GM04503 (cell line): ENCODE measurements at regions not wholly inside any gene's neighbourhood (a gene's known extent, or its start where the extent isn't known, plus 50 kb on each side); places are given as distances from the start of the nearest gene placed in this dataset.

ENCODE experiments used
- DNase-seq: peaks from one replicate; pipeline ENCODE4 v3.0.0-alpha.2; 2012; ENCODE audit warnings: low read depth

GRCh38 chr4:17293901-17294300 lies 218.0 kb downstream of the QDPR start:
- DNase-seq = no peak

DNA sequence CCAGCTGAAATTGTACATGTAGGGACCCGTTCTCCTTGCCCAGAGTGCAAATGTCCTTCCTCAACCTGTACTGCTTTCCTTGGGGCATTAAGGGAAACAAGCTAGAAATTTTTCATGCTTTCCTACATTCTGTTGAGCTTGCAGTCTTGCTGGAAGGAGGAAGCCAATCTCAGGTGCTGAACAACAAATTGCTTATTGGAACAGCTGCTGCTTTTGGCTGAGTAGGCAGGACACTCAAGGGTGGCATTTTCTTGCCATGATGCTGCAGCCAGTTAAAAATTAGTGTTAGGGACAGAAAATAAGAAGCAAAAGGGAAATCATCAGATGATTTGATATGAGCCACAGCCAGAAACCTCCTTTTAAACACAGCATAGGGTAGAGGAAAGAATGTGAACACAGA lies 223.7 kb downstream of the QDPR start:
- DNase-seq = no peak

DNA sequence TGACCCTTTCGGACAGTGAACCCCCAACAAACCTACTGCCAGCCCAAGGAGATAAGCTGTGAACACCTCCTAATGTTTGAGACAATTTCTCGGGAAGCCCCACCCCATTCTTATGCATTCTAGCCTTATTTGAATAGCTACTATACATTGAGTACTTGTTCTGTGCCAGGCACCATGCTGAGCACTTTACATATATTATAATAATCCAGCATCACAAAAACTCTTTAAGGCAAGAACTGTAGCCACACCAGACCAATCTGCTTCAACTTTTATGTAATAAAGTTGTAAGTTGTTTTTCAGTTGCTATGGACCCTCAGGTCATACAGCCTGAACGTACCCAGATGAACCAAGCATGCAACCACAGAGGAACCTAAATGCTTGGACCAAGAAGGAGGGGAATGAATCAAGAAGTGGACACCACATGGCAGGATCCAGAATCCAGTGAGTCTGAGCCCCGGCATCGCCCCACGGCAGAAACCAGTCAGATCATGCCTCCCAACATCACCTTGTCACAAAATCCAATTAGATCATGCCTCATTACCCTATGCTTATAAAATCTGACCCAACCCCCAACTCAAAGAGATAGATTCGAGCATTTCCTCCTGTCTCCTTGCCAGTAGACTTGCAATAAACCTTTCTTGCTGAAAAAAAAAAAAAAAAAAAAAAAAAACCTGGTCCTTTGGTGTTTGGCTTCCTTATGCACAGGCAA lies 225.0 kb downstream of the QDPR start:
- no peak for DNase-seq

- no peak for DNase-seq
These were observed 226.1 kb downstream of the QDPR start for GRCh38 chr4:17285747-17286146.

DNA sequence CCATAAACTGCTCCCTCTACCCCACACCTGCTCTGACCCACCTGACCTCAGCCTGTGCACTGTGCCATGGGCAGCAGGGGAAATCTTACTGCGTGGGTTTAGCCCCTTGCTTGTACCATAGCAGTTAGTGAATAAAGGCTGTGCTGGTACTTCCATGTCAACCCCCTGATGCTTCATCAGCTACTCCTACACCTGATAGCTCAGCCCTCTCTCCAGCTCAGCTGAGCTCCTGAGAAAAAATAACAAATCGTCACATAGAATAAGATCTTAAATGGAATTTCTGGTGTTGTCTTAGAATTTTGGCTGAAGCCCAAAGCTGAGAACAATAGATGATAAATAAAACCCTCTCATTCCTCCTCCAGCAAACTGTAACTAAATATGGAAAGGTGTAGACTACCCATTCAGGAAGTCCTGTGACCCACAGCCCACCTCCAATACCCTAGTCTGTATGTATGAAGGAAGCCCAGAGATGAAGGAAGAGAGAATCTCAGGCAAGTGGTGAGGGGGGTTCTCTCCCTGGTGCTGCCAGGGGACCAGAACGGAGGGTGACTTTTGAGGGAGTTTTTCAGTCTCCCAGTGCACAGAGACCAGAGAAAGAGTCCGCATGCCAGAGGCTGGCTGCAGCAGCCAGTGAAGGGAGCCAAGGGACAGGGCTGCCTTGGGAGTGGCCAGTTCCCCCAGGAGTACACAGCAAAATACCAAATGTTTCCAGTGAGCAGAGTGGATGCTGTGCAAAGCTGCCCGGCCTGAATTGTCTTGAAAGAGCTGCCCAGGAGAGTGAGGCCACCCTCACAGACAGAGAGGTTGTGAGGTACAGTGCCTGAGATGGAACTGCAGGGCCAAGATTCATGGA lies 227.3 kb downstream of the QDPR start:
- no peak for DNase-seq

- no peak for DNase-seq
These were observed 228.1 kb downstream of the QDPR start for GRCh38 chr4:17283832-17284231.

DNA sequence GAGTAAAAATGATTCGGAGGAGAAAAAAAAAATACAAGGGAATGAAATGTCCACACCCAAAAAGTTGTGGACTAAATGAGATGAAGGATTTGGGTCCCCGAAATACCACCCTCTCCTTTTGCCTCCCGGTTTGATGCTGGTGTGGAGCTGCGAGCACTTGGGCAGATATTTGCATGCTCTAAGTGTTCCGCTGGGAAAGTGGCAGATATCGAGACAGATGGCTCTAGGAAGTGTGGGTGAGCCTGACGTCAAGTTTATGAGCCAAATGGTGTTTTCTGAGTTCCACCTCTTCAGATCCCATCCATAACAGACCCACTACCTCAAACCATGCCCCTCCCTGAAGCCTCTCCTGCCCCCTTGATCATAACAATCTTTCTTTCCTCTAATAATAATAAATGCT lies 228.6 kb downstream of the QDPR start:
- DNase-seq = no peak

DNA sequence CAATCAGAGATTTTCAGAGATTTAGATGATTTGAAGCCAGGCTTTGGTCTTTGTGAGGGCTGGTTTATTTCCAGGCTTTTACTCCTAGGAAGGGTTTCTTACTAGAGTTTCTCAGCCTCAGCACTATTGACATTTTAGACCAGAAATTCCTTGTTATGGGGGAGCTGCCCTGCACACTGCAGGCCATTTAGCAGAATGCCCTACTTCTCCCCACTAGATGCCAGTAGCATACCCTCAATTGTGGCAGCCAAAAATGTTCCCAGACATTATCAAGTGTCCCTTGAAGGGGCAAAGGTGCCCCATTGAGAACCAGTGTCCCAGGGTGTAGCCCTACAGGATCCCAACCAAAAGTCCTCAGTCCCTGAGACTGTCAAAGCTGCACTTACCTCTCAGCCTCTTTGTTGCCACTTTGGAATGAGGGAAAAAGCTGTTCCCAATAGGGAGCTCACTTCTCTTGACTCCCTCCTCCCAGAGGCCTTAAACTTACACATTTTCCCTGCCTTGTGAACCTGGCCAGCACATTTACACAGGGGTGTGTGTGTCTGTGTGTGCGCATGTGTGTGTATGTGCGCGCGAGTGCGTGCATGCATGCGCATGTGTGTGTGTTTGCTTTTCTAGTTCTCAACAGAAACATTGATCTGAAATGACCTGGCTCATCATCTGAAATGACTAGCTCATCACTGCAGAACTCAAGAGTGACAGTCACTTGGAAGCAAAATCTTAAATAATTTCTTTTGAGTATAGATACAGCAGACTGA lies 231.4 kb downstream of the QDPR start:
- DNase-seq = no peak

GRCh38 chr4:17276776-17277175 lies 235.1 kb downstream of the QDPR start:
- no peak for DNase-seq

GRCh38 chr4:17275836-17276235 lies 236.1 kb downstream of the QDPR start:
- DNase-seq = no peak

- DNase-seq = no peak
These were observed 238.8 kb downstream of the QDPR start for GRCh38 chr4:17273047-17273446.

DNA sequence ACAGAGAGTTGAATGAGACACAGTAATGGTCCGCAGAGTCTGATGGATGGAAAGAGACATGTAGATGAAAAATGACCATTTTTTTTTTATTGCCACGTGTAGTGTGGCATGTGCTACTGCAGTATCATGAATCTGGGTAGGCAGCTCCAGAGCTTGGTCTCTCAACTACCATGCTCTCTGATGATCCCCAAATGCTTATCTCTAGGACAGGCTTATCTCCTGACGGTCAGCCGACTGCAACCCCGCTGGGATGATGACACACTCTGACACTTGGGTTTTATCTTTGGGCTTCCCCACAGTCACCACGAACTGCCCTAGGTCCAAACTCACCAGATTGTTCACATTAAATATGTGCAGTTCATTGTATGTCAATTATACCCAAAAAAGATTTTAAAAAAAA lies 239.7 kb downstream of the QDPR start:
- DNase-seq = no peak

GRCh38 chr4:17265653-17266052 lies 246.2 kb downstream of the QDPR start:
- no peak for DNase-seq

GRCh38 chr4:17265139-17265538 lies 246.8 kb downstream of the QDPR start:
- no peak for DNase-seq

DNA sequence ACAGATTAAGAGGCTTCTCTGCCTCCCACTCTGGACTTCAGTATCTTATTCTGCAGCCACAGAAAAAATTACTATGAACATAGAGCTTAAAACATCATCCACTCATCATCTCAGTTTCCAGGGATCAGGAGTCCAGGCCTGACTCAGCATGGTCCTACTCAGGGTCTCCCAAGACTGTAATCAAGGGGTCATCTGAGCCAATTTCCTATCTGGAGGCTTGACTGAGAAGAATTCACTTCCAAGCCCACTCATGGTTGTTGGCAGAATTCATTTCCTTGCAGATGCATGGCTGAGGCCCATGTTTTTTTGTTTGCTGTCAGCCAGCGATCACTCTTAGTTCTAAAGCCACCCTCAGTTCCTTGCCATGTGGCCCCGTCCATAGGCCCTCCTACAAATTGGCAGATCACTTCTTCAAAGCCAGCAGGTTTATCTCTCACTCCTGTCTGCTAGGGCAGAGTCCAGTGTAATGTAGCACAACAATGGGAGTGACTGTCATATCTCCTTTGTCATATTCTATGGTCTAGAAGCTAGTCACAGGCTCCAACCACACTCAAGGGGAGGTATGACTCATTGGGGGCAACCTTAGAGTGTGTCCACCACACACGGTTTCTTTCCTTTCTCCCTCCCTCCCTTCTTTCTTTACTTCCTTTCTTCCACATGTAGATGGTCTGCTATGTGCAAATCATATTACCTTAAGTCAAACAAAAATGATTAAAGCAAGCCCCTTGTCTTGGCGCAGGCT lies 251.6 kb downstream of the QDPR start:
- no peak for DNase-seq

DNA sequence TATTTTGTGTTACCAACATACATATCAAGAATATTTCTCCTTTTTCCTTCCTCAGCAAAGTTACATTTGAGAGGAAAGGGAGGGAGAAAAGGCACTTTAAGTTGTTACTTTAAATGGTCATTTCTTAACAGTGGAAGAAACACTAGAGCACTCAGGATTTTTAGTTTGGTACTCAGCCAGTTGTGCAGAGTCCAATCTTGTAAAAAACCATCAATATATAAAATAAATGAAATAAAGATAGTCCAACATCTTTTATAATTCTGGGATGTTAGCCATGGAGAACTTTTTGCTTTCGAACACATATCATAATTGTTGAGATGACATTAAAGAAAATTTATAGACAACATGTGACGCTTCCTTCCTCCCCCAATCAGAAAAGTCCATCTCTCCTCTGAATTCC lies 253.8 kb downstream of the QDPR start:
- DNase-seq = no peak

- no peak for DNase-seq
These were observed 259.8 kb downstream of the QDPR start for GRCh38 chr4:17252131-17252530.

DNA sequence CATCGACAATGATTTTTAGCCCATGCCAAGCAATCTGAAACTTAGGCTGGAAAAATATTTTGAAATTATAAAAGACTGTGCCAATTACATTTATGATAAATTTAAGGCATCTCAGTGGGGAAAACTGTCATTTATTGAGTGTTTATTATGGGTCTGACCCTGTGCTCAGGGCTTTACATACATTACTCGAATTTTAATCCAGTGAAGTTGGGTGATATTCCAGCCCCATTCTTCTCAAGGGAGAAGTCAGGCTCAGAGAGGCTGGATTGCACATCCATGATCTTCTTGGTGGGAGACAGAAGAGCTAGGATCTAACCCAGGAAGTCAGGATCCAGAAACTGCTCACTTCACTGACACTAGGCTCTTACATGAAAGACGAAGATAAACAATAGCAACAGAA lies 260.8 kb downstream of the QDPR start:
- no peak for DNase-seq

GRCh38 chr4:17250591-17250990 lies 261.3 kb downstream of the QDPR start:
- no peak for DNase-seq

GRCh38 chr4:17246656-17247055 lies 265.2 kb downstream of the QDPR start:
- DNase-seq = no peak

DNA sequence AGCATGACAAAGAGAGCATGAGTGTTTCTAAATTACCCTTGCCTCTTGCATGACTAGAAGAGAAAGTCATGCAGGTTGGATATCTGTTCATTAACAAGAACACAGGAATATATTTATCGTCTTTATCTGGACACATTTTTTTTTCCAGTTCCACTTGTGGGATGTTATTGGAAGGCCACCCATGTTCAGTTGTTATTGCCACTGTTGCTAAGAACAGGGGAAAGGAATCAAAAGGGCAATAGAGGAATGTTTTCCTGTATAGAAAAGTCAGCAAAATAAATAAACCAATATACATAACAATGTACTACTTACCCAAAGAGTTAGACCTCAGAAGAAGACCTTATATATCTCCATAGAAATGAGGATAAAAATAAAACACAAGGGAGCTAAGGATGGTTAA lies 270.1 kb downstream of the QDPR start:
- DNase-seq = no peak

DNA sequence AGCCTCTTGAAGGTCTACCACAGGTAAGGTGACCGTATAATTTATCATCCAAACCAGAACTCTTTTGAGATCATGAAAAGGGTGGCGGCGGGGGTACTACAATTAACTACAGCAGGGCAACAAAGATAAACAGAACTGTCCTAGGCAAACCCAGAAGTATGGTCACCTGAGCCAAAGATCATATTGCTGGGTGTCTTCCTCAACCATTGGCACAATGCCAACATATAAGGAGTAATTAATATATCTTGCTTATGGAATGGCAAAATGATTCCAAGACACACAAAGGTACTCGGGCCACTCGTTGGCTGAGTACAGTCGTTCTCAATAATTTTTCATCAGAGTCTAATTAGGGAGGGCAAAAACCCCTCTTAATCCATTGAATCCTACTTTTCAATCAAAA lies 273.3 kb downstream of the QDPR start:
- no peak for DNase-seq
